DMS 273 (cell line): ENCODE measurements at regions not wholly inside any gene's neighbourhood (a gene's known extent, or its start where the extent isn't known, plus 50 kb on each side); places are given as distances from the start of the nearest gene placed in this dataset.
A peak's percentile ranks its signal among the peaks of the same experiment; 100 is the strongest.
"Not testable (repeated sequence)": the region's sequence is repeated elsewhere in the genome, so short reads cannot be mapped to it uniquely, and the experiment has no call there.

ENCODE experiments used
- DNase-seq: peaks from one replicate; lab custom pipeline; 2025; ENCODE audit not compliant: unreplicated experiment; lab: John Stamatoyannopoulos, UW

DNA sequence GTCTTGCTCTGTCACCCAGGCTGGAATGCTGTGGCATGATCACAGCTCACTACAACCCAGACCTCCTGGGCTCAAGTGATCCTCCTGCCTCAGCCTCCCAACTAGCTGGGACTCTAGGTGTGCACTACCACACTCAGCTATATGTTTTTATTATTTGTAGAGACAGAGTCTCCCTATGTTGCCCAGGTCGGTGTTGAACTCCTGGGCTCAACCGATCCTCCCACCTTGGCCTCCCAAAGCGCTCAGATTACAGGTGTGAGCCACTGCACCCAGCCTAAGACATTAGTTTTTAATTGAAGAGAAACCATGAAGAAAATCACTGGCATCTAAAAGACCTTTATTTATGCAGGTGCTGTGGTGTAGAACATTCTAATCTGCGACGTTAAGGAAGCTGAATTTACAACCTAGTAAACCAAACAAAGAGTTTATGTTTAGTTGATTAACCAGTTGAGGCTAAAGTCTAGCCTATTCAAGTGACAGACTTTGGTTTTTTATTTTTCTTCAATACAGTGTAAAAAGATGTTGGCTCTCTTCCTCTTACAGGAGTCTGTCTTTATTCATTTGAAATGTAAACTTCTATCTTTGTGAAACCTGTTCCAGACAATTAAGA lies 52.5 kb upstream of the NBL1 start:
- no peak for DNase-seq

DNA sequence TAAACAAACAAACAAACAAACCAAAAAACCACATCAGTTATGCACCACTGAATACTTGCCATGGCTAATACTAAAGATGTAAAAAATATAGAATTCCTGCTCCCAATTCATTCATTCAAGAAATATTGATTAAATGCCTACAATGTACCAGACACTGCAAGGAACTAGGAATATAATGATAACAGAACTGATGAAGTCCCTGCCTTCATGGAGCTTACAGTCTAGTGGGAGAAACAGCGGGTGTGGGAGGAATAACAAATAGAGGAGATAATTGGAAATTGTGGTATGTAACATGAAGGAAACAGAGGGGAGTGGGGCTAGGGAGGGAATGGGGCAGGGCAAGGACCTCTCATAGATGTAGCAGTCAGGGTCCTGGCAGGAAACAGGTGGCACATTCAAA lies 58.6 kb upstream of the NBL1 start:
- no peak for DNase-seq

DNA sequence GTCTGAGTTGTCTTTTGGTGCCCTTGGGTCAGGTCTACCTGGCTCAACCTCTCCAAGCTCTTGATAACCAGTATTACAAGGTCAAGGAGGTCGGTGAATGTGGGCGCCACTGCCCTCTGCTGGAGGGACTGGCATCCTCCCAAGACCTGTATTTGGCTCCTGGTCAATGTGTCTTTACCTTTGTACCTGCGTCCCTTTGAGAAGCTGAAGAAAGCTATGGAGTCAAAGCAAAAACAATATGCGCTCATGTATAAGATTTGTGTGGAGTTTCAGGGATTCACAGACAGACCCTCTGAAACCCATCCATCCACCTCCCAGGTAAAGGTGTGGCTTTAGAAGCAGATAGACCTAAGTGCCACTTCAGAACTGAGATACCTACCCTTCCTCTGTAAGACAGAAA lies 61.8 kb upstream of the NBL1 start:
- peak; percentile 73 for DNase-seq

DNA sequence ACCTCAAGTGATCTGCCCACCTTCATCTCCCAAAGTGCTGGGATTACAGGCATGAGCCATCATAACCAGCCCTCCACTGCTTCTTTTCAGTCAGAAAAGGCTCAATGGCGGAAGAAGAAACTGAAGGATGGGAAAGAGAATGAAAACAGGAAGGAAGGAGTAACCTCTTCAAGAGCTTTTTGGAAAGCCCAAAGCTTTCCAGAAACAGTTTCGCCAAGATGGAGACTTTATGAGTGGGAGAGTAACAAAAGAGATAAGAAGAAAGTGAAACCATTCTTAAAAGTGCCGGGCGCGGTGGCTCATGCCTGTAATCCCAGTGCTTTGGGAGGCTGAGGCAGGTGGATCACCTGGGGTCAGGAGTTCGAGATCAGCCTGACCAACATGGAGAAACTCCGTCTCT lies 62.7 kb upstream of the NBL1 start:
- DNase-seq, result no peak

DNA sequence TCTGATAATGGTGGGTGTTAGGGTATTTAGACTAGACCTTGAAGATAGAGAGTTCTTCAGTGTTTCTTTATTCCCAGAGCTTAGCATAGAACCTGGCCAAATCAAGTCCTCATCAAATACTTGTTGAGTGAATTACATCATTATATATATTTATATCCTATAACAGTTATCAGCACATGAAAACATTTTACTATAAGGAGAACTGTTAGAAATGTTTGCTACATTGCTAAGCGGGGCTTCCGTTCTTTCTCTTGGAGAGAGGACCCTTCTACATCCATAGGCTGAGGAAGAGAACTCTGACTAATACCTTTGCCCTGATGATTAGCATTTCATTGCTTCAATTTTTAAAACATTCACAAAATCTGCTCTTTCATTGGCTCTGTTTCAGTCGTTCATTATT lies 66.5 kb upstream of the NBL1 start:
- DNase-seq, result no peak

DNA sequence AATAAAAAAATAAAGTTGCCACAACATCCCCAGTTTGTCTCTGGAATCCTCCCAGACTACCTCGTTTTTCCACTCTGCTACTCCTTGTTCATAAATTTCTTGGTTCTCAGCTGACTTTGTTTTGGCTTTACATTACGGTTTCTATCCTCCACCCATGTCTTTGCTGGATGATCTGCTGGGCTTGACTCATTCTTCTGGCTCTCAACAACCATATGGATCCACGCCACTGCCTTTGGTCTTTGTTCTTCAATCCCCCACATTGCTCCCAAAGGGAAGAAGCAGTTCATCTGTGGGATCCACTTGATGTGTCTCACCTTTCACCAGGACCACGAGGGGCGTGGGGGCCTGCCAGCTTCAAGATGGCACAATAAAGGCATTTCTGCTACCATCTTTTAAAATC lies 67.1 kb upstream of the NBL1 start:
- no peak for DNase-seq

DNA sequence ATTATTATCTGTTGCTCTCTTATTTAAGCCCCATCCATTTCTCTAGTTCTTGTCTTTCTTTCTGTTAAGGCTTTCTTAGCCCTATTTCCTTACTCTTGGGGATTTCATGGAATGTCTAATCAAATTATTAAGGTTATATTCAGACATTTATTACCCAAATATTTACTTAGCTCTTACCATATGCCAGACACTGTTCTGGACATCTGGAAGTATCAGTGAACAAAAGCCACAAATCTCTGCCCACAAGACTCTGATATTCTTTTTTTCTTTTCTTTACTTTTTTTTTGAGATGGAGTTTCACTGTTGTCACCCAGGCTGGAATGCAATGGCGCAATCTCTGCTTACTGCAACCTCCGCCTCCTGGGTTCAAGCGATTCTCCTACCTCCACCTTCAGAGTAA lies 74.3 kb upstream of the NBL1 start:
- DNase-seq, result no peak

DNA sequence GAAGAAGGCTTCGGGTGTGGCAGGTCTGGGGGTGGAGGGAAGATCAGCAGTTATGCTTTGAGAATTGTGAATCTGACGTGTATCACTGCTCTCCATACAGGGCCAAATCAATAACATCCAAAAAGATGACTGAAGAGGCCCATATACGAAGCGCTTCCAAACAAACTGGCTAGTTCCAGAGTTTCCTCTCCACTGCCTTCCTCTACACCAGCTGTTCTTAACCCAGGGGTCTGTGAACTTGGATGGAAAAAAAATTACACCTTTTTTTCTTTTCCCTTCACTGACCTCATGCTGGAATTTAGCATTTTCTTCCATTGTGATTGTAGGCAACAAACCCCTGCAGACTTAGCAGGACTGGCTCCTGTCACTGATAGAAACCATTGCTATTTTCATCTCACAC lies 77.1 kb upstream of the NBL1 start:
- no peak for DNase-seq

DNA sequence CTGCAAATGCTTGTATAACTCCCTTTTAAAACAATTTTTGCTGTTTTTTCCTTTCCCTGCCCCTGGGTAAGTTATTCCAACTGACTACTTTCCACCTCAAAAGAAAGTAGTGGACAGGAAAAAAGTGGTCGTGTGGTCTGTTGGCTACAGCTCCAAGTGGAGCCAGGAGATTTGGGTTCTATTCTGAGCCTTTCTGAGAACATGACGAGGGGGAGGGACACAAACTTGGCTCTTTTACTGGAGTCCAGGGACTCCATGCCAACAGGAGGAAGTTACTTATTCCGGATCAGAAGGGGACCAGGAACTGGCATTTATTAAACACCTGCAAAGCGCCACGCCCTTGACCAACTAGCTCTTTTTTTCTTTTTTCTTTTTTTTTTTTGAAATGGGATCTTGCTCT lies 79.0 kb upstream of the CAPZB start:
- no peak for DNase-seq

DNA sequence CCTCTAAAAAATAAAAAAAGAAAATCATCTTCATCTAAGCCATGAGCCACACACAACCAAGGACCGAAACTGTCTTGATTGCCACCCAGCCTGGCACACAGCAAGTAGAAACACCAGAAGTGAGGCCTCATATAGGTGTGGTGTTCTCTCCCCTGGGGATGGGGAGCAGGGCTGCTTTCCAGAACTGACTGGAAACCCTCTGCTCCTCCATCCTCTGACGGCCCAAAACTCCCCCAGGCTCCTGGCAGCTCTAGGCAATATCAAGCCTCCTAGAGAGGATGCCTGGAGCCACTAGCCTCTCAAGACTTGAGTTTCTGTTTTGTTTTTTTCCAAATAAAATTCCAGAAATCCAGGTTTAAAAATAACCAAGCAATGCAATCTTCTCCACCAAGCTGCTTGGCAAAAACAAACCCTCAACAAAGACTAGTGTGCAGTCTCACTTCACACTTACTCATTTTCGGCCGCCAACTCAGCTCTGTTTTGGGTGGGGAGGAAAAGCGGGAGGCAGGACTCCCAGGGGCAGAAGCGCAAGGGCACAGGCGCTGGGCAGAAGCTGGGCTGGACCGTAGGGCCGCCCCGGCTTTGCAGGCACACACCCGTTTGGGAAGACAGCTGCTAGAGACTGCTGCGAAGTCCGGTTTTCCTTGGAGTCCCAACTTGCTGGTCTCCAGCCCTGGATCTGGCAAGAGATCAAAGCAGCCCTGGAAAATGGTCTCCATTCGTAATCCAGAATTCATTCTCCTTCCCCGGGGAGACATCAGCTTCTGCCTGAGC lies 78.2 kb upstream of the CAPZB start:
- peak; percentile 67 for DNase-seq

DNA sequence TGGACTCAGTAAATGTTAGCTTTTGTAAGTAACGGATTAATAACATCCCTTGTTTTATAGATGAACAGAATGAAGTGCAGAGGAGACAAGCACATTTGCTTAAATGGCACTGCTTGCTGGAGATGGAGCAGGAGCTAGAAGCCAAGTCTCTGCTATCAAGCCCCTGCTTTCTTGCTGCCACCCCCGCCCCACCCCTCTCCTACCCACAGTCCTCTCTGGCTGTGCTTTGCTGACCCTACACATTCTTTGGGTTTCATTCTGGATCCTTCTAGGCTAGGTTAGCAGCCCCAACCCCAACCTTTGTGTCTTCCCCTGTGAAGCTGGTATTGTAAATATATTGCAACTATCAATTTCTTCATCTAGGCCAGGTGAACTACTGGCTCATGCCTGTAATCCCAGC lies 77.5 kb upstream of the CAPZB start:
- DNase-seq, result no peak

DNA sequence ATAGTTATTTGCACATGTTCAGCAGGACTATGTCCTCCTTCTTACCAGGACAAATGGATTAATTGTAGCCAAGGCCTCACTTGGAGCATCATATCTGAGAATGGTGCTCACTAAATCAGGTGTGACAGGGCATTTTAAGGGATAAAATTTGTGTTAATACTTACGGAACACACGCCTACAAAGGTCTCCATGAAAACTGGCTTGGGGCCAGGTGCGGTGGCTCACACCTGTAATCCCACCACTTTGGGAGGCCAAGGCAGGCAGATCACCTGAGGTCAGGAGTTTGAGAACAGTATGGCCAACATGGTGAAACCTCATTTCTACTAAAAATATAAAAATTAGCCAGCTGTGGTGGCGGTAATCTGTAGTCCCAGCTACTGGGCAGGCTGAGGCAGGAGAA lies 75.1 kb upstream of the CAPZB start:
- no peak for DNase-seq

DNA sequence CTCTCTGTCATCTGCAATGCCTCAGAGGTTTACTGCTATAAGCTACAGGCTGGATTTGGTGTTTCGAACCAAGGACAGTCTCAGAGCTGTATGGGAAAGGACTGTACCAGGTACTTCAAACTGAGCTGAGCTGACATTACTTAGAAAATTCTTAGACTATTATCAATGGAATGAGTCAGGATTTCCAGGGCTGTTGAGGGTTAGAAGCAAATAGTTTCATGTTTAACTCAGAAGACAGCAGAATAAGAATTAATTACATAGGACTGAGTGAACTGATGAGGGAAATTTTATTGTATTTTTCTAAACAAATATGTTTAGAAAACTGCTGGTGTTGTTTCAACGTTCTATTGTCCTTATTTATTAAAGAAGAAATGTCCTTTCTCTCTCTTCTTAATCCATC lies 74.3 kb upstream of the CAPZB start:
- DNase-seq, result no peak

DNA sequence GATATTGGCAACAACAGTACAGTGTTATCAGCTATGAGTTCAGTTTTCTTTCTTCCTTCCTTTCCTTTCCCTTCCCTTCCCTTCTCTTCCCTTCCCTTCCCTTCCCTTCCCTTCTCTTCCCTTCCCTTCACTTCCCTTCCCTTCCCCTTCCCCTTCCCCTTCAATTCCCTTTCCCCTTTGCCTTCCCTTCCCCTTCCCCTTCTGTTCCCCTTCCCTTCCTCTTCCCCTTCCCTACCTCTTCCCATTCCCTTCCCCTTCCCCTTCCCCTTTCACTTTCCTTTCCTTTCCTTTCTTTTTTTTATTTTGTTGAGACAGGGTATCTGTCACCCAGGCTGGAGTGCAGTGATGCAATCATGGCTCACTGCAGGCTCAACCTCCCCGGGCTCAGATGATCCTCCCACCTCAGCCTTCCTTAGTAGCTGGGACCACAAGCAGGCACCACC lies 72.3 kb upstream of the CAPZB start:
- no peak for DNase-seq

DNA sequence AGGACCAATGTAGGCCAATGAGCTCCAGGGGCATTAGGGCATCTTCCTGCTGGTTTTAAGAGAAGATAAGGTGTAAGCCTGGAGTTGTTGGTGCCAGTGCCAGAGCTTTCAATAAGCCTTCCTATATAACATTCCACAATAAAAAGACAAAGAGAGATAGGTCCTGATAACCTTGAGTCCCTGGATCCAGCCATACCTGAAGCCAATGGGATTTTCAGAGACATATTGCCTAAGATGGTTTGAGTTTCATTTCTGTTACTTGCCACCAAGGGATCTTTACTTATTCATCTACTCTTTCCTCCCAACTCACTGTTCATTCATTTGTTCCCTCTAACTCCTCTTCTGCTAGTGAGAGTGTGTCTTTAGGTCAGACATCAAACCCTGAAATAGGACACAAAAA lies 68.8 kb upstream of the CAPZB start:
- no peak for DNase-seq

DNA sequence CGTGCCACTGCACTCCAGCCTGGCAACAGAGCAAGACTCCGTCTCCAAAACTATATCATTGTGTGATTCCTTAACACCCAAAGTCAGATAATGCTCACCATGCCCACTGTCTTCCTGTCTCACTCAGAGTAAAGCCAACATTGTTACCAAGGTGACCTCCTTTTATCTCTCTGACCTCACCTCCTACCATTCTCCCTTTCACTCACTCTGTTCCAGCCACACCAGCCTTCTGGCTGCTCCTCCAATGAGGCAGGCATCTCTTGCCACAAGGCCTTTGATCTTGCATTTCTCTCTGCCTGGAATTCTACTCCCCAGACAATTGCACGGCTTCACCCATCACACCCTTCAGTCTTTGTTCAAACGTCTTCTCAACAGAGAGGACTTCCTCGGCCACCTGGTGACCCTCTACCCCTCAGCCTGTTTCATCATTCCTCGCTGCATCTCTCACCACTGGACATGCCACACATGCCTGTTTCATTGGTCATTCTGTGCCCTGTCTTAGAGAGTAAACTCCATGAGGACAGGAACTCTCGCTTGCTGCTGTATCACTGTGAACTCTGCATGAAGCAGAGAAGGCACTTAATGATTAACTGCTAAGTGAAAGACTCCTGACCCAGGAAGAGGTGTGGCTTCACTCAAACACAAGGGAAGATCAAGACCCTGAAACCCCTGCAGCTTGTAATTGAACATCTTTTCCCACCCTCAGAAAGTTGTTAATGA lies 67.1 kb upstream of the CAPZB start:
- DNase-seq, result no peak

DNA sequence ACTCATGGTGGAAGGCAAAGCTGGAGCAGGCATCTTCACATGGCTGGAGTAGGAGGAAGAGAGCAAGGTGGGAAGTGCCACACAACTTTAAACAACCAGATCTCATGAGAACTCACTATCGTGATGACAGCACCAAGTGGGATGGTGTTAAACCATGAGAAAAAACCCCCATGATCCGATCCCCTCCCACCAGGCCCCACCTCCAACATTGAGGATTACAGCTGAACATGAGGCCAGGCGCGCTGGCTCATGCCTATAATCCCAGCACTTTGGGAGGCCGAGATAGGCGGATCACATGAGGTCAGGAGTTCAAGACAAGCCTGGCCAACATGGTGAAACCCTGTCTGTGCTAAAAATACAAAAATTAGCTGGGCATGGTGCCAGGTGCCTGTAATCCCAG lies 66.5 kb upstream of the CAPZB start:
- not testable (repeated sequence) for DNase-seq

DNA sequence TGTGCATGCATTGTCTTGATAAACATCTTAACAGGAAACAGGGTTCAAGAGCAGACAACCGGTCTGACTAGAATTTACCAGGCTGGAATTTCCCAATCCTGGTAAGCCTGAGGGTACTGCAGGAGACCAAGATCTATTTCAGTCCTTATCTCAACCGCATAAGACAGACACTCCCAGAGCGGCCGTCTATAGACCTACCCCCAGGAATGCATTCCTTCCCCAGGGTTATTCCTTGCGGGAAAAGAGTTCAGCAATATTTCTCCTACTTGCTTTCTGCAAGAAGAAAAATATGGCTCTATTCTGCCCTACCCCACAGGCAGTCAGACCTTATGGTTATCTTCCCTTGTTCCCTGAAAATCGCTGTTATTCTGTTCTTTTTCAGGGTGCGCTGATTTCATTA lies 65.1 kb upstream of the CAPZB start:
- DNase-seq, result not testable (repeated sequence)

DNA sequence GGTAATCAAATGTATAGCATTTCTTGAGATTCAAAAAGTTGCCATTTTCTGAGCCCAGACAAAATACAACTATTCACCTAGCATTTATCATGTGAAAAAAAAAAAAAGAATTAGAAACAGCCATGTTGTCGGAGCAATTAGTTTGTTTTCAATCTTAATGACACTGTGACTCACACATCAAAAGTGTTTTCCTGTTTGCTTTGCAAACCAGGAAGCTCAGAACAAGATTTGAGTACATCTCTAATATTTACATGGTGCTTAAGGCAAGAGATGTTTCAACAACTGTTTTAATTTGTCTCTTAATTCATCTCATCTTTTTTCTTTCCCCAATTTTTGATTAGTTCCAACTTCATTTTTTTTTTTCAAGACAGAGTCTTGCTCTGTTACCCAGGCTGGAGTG lies 62.5 kb upstream of the CAPZB start:
- no peak for DNase-seq

DNA sequence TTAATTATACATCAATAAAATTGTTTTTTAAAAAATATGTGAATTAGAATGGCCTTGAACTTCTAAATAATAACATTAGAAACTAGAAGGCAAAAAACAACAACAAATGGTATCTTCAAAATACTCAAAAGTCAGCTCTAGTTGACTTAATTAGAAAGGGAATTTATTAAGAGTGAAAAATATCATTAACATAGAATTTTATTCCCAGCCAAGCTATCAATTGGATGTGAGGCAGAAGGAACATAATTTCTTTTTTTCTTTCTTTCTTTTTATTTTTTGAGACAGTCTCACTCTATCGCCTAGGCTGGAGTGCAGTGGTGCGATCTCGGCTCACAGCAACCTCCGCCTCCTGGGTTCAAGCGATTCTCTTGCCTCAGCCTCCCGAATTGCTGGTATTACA lies 51.2 kb upstream of the CAPZB start:
- DNase-seq, result no peak

DNA sequence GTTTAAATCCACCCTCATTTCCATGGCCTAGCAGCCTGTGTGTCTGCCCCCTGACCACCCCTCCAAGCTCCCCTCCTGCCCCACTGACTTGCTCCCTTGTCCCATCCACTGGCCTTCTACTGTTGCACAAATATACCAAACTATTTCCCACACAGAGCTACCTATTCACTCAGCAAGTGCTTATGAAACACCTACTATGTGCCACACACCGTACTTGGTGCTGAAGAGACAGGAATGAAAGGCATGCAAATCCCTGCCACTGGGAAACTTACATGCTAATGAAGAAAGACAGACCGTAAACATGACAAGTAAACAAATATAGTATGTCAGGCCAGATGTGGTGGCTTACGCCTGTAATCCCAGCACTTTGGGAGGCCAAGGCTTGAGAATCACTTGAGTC lies 49.9 kb upstream of the CAPZB start:
- DNase-seq, result no peak
